ENCODE measurements at regions not wholly inside any gene's neighbourhood (a gene's known extent, or its start where the extent isn't known, plus 50 kb on each side); places are given as distances from the start of the nearest gene placed in this dataset.

GRCh38 chr9:81522716-81523551 lies 166.4 kb downstream of the TLE1 start:
- Histone ChIP-seq H3K9me3 (ENCODE audit: control insufficient read depth, insufficient read depth, low read depth, low read length) (no peaks in the 10 kb centered on the region), H3K4me1 (ENCODE audit: control insufficient read depth, insufficient read depth, low read length) (no peaks in the 10 kb centered on the region), H3K27ac (ENCODE audit: low read length) (no peak overlapping the region), H3K36me3 (ENCODE audit: control insufficient read depth, insufficient read depth, low read length) (no peaks in the 10 kb centered on the region), H3K4me3 (ENCODE audit: low read depth in 2 of 2, low read length in 2 of 2) (no peak overlapping the region), H3K27me3 (ENCODE audit: control insufficient read depth, insufficient read depth, low read length) (no peaks in the 10 kb centered on the region)
- ChIA-PET CTCF (interaction anchor here (0.6 kb wide), 2 partner anchors 9 to 69 kb away, joined by 5 to 6 read pairs; no protein-coding TSS in a partner anchor), POLR2A (no interaction called here)
- TF ChIP-seq, protein P1, sequence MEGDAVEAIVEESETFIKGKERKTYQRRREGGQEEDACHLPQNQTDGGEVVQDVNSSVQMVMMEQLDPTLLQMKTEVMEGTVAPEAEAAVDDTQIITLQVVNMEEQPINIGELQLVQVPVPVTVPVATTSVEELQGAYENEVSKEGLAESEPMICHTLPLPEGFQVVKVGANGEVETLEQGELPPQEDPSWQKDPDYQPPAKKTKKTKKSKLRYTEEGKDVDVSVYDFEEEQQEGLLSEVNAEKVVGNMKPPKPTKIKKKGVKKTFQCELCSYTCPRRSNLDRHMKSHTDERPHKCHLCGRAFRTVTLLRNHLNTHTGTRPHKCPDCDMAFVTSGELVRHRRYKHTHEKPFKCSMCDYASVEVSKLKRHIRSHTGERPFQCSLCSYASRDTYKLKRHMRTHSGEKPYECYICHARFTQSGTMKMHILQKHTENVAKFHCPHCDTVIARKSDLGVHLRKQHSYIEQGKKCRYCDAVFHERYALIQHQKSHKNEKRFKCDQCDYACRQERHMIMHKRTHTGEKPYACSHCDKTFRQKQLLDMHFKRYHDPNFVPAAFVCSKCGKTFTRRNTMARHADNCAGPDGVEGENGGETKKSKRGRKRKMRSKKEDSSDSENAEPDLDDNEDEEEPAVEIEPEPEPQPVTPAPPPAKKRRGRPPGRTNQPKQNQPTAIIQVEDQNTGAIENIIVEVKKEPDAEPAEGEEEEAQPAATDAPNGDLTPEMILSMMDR (IDR thresholded peaks at IDR 0.05) = peak; percentile 37; the same call in 1 of the 2 replicates
- TF ChIP-seq, protein P2, sequence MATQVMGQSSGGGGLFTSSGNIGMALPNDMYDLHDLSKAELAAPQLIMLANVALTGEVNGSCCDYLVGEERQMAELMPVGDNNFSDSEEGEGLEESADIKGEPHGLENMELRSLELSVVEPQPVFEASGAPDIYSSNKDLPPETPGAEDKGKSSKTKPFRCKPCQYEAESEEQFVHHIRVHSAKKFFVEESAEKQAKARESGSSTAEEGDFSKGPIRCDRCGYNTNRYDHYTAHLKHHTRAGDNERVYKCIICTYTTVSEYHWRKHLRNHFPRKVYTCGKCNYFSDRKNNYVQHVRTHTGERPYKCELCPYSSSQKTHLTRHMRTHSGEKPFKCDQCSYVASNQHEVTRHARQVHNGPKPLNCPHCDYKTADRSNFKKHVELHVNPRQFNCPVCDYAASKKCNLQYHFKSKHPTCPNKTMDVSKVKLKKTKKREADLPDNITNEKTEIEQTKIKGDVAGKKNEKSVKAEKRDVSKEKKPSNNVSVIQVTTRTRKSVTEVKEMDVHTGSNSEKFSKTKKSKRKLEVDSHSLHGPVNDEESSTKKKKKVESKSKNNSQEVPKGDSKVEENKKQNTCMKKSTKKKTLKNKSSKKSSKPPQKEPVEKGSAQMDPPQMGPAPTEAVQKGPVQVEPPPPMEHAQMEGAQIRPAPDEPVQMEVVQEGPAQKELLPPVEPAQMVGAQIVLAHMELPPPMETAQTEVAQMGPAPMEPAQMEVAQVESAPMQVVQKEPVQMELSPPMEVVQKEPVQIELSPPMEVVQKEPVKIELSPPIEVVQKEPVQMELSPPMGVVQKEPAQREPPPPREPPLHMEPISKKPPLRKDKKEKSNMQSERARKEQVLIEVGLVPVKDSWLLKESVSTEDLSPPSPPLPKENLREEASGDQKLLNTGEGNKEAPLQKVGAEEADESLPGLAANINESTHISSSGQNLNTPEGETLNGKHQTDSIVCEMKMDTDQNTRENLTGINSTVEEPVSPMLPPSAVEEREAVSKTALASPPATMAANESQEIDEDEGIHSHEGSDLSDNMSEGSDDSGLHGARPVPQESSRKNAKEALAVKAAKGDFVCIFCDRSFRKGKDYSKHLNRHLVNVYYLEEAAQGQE (IDR thresholded peaks at IDR 0.05; ENCODE audit: insufficient read depth in 1 of 2, low read depth in 2 of 2, low read length in 1 of 2) = no peak
- DNase-seq (ENCODE audit: low read depth, low spot score) = no peak
- intact Hi-C loops (cut with micrococcal nuclease; ENCODE audit: unreplicated experiment) (loop anchor here (5.0 kb wide), 1 partner anchor 164 kb away; the partner anchor contains the start of gene TLE1), in situ Hi-C loops (cut with HindIII; ENCODE audit: low pct_unique_long_range_greater_than_20kb, low sequenced_read_pairs) (no loop called here)
- no TSS peak for BruUV-seq (replicated peaks)
- ATAC-seq = no peak

DNA sequence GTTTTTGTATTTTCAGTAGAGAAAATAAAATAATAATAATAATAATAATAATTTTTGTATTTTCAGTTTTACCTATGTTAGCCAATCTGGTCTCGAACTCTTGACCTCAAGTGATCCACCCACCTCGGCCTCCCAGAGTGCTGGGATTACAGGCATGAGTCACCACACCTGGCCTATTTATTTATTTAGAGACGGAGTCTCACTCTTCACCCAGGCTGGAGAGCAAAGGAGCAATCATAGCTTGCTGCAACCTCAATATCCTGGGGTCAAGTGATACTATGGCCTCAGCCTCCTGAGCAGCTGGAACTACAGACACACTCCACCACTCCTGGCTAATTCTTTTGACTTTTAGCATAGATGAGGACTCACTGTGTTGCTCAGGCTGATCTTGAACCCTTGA lies 167.5 kb downstream of the TLE1 start:
- no peaks in the 10 kb centered on the region for H3K9me3 ChIP-seq (ENCODE audit: control insufficient read depth, insufficient read depth, low read depth, low read length)
- no TSS peak for BruUV-seq (replicated peaks)
- no peaks in the 10 kb centered on the region for H3K4me1 ChIP-seq (ENCODE audit: control insufficient read depth, insufficient read depth, low read length)
- in situ Hi-C loops (cut with HindIII; ENCODE audit: low pct_unique_long_range_greater_than_20kb, low sequenced_read_pairs) = no loop called here
- H3K27ac ChIP-seq (ENCODE audit: low read length) = no peak overlapping the region
- TF ChIP-seq POLR2AphosphoS5 (IDR thresholded peaks at IDR 0.05; ENCODE audit: low read depth, low read length) = no peak
- TF ChIP-seq, protein P1 (IDR thresholded peaks at IDR 0.05) = no peak
- TF ChIP-seq SIN3A (IDR thresholded peaks at IDR 0.05; ENCODE audit: borderline replicate concordance, insufficient read depth, low read depth, low read length) = no peak
- TF ChIP-seq, protein P2 (IDR thresholded peaks at IDR 0.05; ENCODE audit: insufficient read depth in 1 of 2, low read depth in 2 of 2, low read length in 1 of 2) = no peak
- no peak for TF ChIP-seq TCF7L2 (IDR thresholded peaks at IDR 0.05; ENCODE audit: low read depth, low read length)
- POLR2A ChIA-PET = no interaction called here
- H3K27me3 ChIP-seq (ENCODE audit: control insufficient read depth, insufficient read depth, low read length) = no peaks in the 10 kb centered on the region
- no peaks in the 10 kb centered on the region for H3K36me3 ChIP-seq (ENCODE audit: control insufficient read depth, insufficient read depth, low read length)
- CTCF ChIA-PET = interaction anchor here (0.6 kb wide), 1 partner anchor 70 kb away, joined by 5 read pairs; no protein-coding TSS in a partner anchor
- ATAC-seq (no peak), DNase-seq (ENCODE audit: low read depth, low spot score) (no peak)
- intact Hi-C loops (cut with micrococcal nuclease; ENCODE audit: unreplicated experiment) = loop anchor here (5.0 kb wide), 1 partner anchor 165 kb away; the partner anchor contains the start of gene TLE1
- no peak overlapping the region for H3K4me3 ChIP-seq (ENCODE audit: low read depth in 2 of 2, low read length in 2 of 2)

Measured in Panc1 (cell line).